Body of pancreas (tissue), 4 donors: ENCODE measurements at regions not wholly inside any gene's neighbourhood (a gene's known extent, or its start where the extent isn't known, plus 50 kb on each side); places are given as distances from the start of the nearest gene placed in this dataset.
A peak's percentile ranks its signal among the peaks of the same experiment; 100 is the strongest.

Source experiments
- ATAC-seq: fragments of 150-250 bp; one replicate; pipeline ENCODE4 v1.9.1; 2016
- DNase-seq, 4 donors: peaks; one replicate each; pipeline ENCODE4 v3.0.0-alpha.2; 2019
- H3K27ac ChIP-seq, 4 donors: fragments of 200-600 bp; sonication (generic); 1 replicate in 3 of 4; 2 replicates in 1 of 4; pipeline versions ENCODE4 v1.5.1 to v1.6.1; 2016 to 2019; ENCODE audit warnings: mild to moderate bottlenecking in 1 of 4, mixed read lengths in 1 of 4, moderate library complexity in 1 of 4
- H3K27me3 ChIP-seq, 2 donors: fragments of 200-600 bp; sonication (generic); one replicate each; pipeline ENCODE4 v1.6.0; 2016; ENCODE audit warnings: mild to moderate bottlenecking in 1 of 2
- H3K36me3 ChIP-seq, 2 donors: fragments of 200-600 bp; sonication (generic); replicated peaks in 1 of 2; 2 replicates each; pipeline ENCODE4 v1.5.1; 2016; ENCODE audit warnings: low read depth in 2 of 2; ENCODE audit not compliant: insufficient read depth in 1 of 2
- H3K4me1 ChIP-seq: fragments of 200-600 bp; sonication (generic); one replicate; pipeline ENCODE4 v1.6.0; 2016
- H3K4me3 ChIP-seq, 2 donors: fragments of 200-600 bp; sonication (generic); 1 replicate in 1 of 2; 2 replicates in 1 of 2; pipeline ENCODE4 v1.5.1; 2016 to 2019
- H3K9me3 ChIP-seq, 3 donors: fragments of 200-600 bp; sonication (generic); 1 replicate in 2 of 3; 2 replicates in 1 of 3; pipeline ENCODE4 v1.5.1; 2016
- POLR2A ChIP-seq, 3 donors: fragments of 450-650 bp; IDR thresholded peaks; one replicate each; pipeline ENCODE4 v1.6.1; 2016; ENCODE audit warnings: antibody characterized with exemption in 3 of 3, mild to moderate bottlenecking in 2 of 3
- WGBS, 2 donors: methylation state at CpG; one replicate each; pipeline ENCODE4 v1.1.5; 2017; 5-methylcytosine and 5-hydroxymethylcytosine counted together
- intact Hi-C: fragments of 100-400 bp; cut with DNase I; formaldehyde crosslinking; loops from one replicate; pipeline ENCODE4 v1.15.1; 2023
- TF ChIP-seq, protein P1 (sequence below), 7 experiments: fragments of 450-650 bp in 4 of 7; fragments of 200-600 bp in 3 of 7; sonication (generic) in 3 of 7; IDR thresholded peaks; one replicate each; pipeline ENCODE4 v1.5.1; 2016 to 2019; ENCODE audit warnings: antibody characterized with exemption in 7 of 7

DNA sequence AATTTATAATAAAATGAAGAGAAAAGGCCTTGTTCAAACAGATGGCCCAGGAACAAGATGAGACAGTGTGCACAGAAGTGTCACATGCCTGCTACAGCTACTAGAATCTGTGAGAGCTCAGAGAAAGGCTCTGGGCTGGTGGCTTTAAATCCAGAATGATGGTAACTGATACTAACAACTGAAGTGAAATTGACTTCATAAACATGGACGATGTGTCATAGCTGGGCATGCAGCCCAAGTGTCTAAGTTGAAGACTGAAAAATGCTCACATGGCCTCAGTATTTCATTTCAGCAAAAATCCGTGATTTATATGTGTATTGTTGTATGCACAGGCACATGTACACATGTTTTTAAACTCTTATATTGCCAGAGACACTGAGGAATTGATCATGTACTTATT is 208.3 kb upstream of the RUNX1 start:
- Histone ChIP-seq H3K27ac (peak overlapping the region; percentile 61 to 84 (median 78)), H3K27me3 (no peaks in the 10 kb centered on the region), H3K4me1 (peaks cover 17% of the 10 kb centered on the region), H3K9me3 (no peaks in the 10 kb centered on the region), H3K4me3 (no peak overlapping the region), H3K36me3 (no peaks in the 10 kb centered on the region)
- WGBS, 2 donors = 28% methylated on average over 2 of the region's 2 CpGs
- ATAC-seq (no peak), DNase-seq (peak; percentile 50 to 83 (median 62))
- TF ChIP-seq, protein P1, sequence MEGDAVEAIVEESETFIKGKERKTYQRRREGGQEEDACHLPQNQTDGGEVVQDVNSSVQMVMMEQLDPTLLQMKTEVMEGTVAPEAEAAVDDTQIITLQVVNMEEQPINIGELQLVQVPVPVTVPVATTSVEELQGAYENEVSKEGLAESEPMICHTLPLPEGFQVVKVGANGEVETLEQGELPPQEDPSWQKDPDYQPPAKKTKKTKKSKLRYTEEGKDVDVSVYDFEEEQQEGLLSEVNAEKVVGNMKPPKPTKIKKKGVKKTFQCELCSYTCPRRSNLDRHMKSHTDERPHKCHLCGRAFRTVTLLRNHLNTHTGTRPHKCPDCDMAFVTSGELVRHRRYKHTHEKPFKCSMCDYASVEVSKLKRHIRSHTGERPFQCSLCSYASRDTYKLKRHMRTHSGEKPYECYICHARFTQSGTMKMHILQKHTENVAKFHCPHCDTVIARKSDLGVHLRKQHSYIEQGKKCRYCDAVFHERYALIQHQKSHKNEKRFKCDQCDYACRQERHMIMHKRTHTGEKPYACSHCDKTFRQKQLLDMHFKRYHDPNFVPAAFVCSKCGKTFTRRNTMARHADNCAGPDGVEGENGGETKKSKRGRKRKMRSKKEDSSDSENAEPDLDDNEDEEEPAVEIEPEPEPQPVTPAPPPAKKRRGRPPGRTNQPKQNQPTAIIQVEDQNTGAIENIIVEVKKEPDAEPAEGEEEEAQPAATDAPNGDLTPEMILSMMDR (IDR thresholded peaks at IDR 0.05) = no peak
- TF ChIP-seq POLR2A (IDR thresholded peaks at IDR 0.05) = no peak
- intact Hi-C loops = no loop called here

GRCh38 chr21:35256468-35256988 is 207.4 kb upstream of the RUNX1 start:
- 7 to 20% methylated on average over 10 of the region's 10 CpGs for WGBS, 2 donors
- H3K4me3 ChIP-seq = no peak overlapping the region

GRCh38 chr21:35254765-35255138 is 205.7 kb upstream of the RUNX1 start:
- peaks cover 21% of the 10 kb centered on the region for H3K4me1 ChIP-seq
- intact Hi-C loops = no loop called here
- H3K9me3 ChIP-seq = no peaks in the 10 kb centered on the region
- ATAC-seq (no peak), DNase-seq (no peak)
- H3K36me3 ChIP-seq = no peaks in the 10 kb centered on the region
- H3K27ac ChIP-seq = no peak overlapping the region
- no peak for TF ChIP-seq POLR2A (IDR thresholded peaks at IDR 0.05)
- TF ChIP-seq, protein P1 (IDR thresholded peaks at IDR 0.05) = no peak
- no peaks in the 10 kb centered on the region for H3K27me3 ChIP-seq
- no peak overlapping the region for H3K4me3 ChIP-seq
- 61 to 67% methylated on average over 2 of the region's 2 CpGs for WGBS, 2 donors

More at GRCh38 chr21:35256468-35256988, 207.4 kb upstream of the RUNX1 start:
- TF ChIP-seq POLR2A (IDR thresholded peaks at IDR 0.05) = peak in 1 of 3 donors; percentile 31
- TF ChIP-seq, protein P1 (IDR thresholded peaks at IDR 0.05) = peak in 1 of 7 experiments; percentile 6
- Histone ChIP-seq H3K4me1 (peaks cover 17% of the 10 kb centered on the region), H3K27me3 (no peaks in the 10 kb centered on the region), H3K36me3 (no peaks in the 10 kb centered on the region), H3K9me3 (no peaks in the 10 kb centered on the region), H3K27ac (peak overlapping the region; percentile 61 to 84 (median 78))
- peak; percentile 85 to 95 (median 92) for DNase-seq
- peak; percentile 90 for ATAC-seq
- intact Hi-C loops = no loop called here

DNA sequence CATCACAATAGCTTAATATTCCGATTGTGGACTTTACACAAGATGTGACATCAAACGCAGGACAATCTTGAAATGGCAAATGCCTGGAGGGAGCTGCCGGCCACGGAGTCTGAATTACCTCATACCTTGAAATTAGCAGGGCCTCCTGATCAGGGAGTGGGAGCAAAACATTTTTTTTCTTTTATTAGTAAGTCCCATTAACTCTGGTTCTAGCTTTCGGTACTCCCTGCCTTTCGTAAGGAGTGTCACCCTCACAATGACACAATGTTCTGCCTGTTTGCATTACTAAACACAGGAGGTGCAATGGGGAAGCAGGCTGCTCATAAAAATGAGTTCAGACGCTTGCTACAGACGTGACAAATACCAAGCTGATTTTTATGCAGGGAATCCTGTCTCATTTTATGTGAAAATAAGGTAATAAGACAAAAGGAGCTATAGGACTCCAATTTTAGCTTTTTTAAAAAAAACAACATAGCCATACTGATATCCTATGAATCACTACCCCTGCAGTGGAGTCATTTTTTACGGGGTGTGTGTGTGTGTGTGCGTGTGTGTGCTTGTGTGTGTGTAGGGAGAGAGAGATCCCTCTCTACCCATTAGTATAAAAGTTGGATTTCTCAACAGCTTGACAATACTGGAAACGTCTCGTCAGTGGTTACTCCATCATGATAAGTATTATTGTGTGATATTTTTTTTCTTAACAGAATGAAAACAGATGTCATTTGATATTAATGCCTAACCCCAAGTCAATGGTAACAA is 205.1 kb upstream of the RUNX1 start:
- ATAC-seq = no peak
- intact Hi-C loops = no loop called here
- Histone ChIP-seq H3K9me3 (no peaks in the 10 kb centered on the region), H3K36me3 (no peaks in the 10 kb centered on the region), H3K4me3 (no peak overlapping the region), H3K4me1 (peaks cover 26% of the 10 kb centered on the region), H3K27ac (peak overlapping the region in 1 of 4 donors; percentile 37), H3K27me3 (no peaks in the 10 kb centered on the region)
- 51 to 60% methylated on average over 12 of the region's 12 CpGs for WGBS, 2 donors
- no peak for DNase-seq
- no peak for TF ChIP-seq POLR2A (IDR thresholded peaks at IDR 0.05)
- TF ChIP-seq, protein P1 (IDR thresholded peaks at IDR 0.05) = no peak
